Fibroblast of lung (primary cell): ENCODE measurements at regions not wholly inside any gene's neighbourhood (a gene's known extent, or its start where the extent isn't known, plus 50 kb on each side); places are given as distances from the start of the nearest gene placed in this dataset.

Source experiments
- DNase-seq, 2 donors: peaks; one replicate each; pipeline versions ENCODE4 v3.0.0 to v3.0.0-alpha.2; 2010; ENCODE audit warnings: low read depth in 2 of 2
- H2AFZ ChIP-seq: 2 replicates; pipeline ENCODE4 v1.5.1; 2012; ENCODE audit warnings: low read length, control low read depth, inconsistent platforms
- H3K27ac ChIP-seq: 2 replicates; pipeline ENCODE4 v1.5.1; 2011; ENCODE audit warnings: low read length, control low read depth; ENCODE audit not compliant: insufficient read depth
- H3K27me3 ChIP-seq: 2 replicates; pipeline ENCODE4 v1.5.1; 2011; ENCODE audit warnings: mild to moderate bottlenecking, low read length; ENCODE audit not compliant: control insufficient read depth, insufficient read depth
- H3K36me3 ChIP-seq: 2 replicates; pipeline ENCODE4 v1.5.1; 2011; ENCODE audit warnings: low read length; ENCODE audit not compliant: control insufficient read depth, insufficient read depth
- H3K4me1 ChIP-seq: 2 replicates; pipeline ENCODE4 v1.5.1; 2011; ENCODE audit warnings: low read length; ENCODE audit not compliant: control insufficient read depth, insufficient read depth; ENCODE audit errors: extremely low read depth
- H3K4me2 ChIP-seq: 2 replicates; pipeline ENCODE4 v1.5.1; 2011; ENCODE audit warnings: low read length, control low read depth; ENCODE audit not compliant: insufficient read depth; ENCODE audit errors: extremely low read depth
- H3K4me3 ChIP-seq, 4 experiments: fragments of 200-600 bp in 1 of 4; sonication (generic) in 1 of 4; replicated peaks in 1 of 4; 2 replicates each; pipeline ENCODE4 v1.5.1; 2011 to 2016; ENCODE audit warnings: low read length in 4 of 4, low read depth in 3 of 4, mild to moderate bottlenecking in 3 of 4, control low read depth in 2 of 4, inconsistent platforms in 1 of 4, mixed read lengths in 1 of 4; ENCODE audit not compliant: insufficient read depth in 1 of 4; ENCODE audit errors: control extremely low read depth in 1 of 4
- H3K79me2 ChIP-seq: 2 replicates; pipeline ENCODE4 v1.5.1; 2012; ENCODE audit warnings: mild to moderate bottlenecking, low read length, inconsistent platforms; ENCODE audit not compliant: control insufficient read depth, insufficient read depth
- H3K9ac ChIP-seq: 2 replicates; pipeline ENCODE4 v1.5.1; 2011; ENCODE audit warnings: mild to moderate bottlenecking, low read length, control low read depth; ENCODE audit not compliant: insufficient read depth
- H3K9me3 ChIP-seq: 2 replicates; pipeline ENCODE4 v1.5.1; 2012; ENCODE audit warnings: low read depth, low read length; ENCODE audit not compliant: control insufficient read depth, insufficient read depth
- H4K20me1 ChIP-seq: 2 replicates; pipeline ENCODE4 v1.5.1; 2011; ENCODE audit warnings: low read length; ENCODE audit not compliant: control insufficient read depth, insufficient read depth; ENCODE audit errors: extremely low read depth
- EZH2 ChIP-seq: IDR thresholded peaks from 2 replicates; pipeline ENCODE4 v1.5.1; 2012; ENCODE audit warnings: low read length, control low read depth, mild to moderate bottlenecking; ENCODE audit errors: missing control alignments
- TF ChIP-seq, protein P1 (sequence below), 2 donors: IDR thresholded peaks in 1 of 2; conservative IDR thresholded peaks in 1 of 2; 1 replicate in 1 of 2; 2 replicates in 1 of 2; pipeline ENCODE4 v1.5.1; 2011 to 2012; ENCODE audit warnings: low read length in 2 of 2, control low read depth in 1 of 2, inconsistent platforms in 1 of 2, low read depth in 1 of 2, mild to moderate bottlenecking in 1 of 2

GRCh38 chr15:93880358-93880757, 351.0 kb upstream of the MCTP2 start:
- no peak overlapping the region for H3K4me3 ChIP-seq
- H2AFZ ChIP-seq = no peak overlapping the region
- no peaks in the 10 kb centered on the region for H3K79me2 ChIP-seq
- no peak overlapping the region for H3K27ac ChIP-seq
- no peaks in the 10 kb centered on the region for H3K4me1 ChIP-seq
- no peaks in the 10 kb centered on the region for H3K27me3 ChIP-seq
- no peaks in the 10 kb centered on the region for H3K9me3 ChIP-seq
- H3K36me3 ChIP-seq = no peaks in the 10 kb centered on the region
- DNase-seq = no peak
- no peak overlapping the region for H3K4me2 ChIP-seq
- H3K9ac ChIP-seq = no peak overlapping the region
- TF ChIP-seq, protein P1, sequence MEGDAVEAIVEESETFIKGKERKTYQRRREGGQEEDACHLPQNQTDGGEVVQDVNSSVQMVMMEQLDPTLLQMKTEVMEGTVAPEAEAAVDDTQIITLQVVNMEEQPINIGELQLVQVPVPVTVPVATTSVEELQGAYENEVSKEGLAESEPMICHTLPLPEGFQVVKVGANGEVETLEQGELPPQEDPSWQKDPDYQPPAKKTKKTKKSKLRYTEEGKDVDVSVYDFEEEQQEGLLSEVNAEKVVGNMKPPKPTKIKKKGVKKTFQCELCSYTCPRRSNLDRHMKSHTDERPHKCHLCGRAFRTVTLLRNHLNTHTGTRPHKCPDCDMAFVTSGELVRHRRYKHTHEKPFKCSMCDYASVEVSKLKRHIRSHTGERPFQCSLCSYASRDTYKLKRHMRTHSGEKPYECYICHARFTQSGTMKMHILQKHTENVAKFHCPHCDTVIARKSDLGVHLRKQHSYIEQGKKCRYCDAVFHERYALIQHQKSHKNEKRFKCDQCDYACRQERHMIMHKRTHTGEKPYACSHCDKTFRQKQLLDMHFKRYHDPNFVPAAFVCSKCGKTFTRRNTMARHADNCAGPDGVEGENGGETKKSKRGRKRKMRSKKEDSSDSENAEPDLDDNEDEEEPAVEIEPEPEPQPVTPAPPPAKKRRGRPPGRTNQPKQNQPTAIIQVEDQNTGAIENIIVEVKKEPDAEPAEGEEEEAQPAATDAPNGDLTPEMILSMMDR (conservative IDR thresholded peaks at IDR 0.05 in 1 of 2, IDR thresholded peaks at IDR 0.05 in 1 of 2; ENCODE audit: low read depth in 1 of 2, low read length in 2 of 2) = no peak
- no peak for TF ChIP-seq EZH2
- no peaks in the 10 kb centered on the region for H4K20me1 ChIP-seq

DNA sequence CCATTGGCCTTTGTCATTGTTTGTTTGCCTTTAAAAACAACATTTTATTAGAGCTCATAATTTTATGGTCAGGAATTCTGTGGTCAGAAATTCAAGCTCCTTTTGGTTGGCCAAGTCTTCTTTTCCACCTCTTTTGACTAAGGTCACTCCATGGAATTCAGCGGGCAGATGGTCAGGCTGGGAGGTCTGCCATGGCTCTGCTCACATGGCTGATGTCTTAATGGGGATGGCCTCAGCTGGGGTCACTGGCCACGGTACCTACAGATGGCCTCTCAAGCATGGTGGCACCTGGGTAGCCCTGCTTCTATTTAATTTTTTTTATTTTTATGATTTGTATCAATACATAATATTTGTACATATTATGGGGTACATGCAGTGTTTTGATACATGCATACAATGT, 360.8 kb upstream of the MCTP2 start:
- H3K36me3 ChIP-seq = no peaks in the 10 kb centered on the region
- DNase-seq = no peak
- no peak overlapping the region for H3K4me2 ChIP-seq
- TF ChIP-seq, protein P1 (conservative IDR thresholded peaks at IDR 0.05 in 1 of 2, IDR thresholded peaks at IDR 0.05 in 1 of 2; ENCODE audit: low read depth in 1 of 2, low read length in 2 of 2) = no peak
- no peak for TF ChIP-seq EZH2
- H2AFZ ChIP-seq = no peak overlapping the region
- H3K79me2 ChIP-seq = no peaks in the 10 kb centered on the region
- no peaks in the 10 kb centered on the region for H3K27me3 ChIP-seq
- no peak overlapping the region for H3K27ac ChIP-seq
- no peaks in the 10 kb centered on the region for H3K9me3 ChIP-seq
- H4K20me1 ChIP-seq = no peaks in the 10 kb centered on the region
- no peak overlapping the region for H3K4me3 ChIP-seq
- no peaks in the 10 kb centered on the region for H3K4me1 ChIP-seq
- no peak overlapping the region for H3K9ac ChIP-seq

DNA sequence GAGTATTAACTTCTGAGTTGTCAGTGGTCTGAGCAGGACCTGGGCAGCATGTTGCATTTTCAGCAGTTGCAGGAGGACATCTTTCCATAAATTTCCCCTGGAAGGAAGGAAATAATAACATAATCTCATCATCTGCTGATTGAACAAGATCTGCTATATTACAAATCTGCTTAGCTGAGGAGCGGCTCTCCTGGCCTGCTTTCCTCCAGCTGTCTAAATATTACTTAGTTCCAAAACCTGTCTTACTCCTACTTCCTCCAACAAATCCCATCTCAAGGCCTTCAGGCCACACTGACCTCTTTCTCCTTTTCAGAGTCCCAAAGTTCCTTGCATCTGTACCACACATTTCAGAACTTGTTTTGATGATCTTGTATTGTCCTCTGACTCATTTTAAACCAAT, 364.4 kb upstream of the MCTP2 start:
- Histone ChIP-seq H3K4me2 (no peak overlapping the region), H3K9ac (no peak overlapping the region), H3K36me3 (no peaks in the 10 kb centered on the region), H3K27ac (no peak overlapping the region), H3K4me3 (no peak overlapping the region), H3K4me1 (no peaks in the 10 kb centered on the region), H3K9me3 (no peaks in the 10 kb centered on the region), H3K27me3 (no peaks in the 10 kb centered on the region), H3K79me2 (no peaks in the 10 kb centered on the region), H2AFZ (no peak overlapping the region), H4K20me1 (no peaks in the 10 kb centered on the region)
- no peak for TF ChIP-seq EZH2
- TF ChIP-seq, protein P1 (conservative IDR thresholded peaks at IDR 0.05 in 1 of 2, IDR thresholded peaks at IDR 0.05 in 1 of 2; ENCODE audit: low read depth in 1 of 2, low read length in 2 of 2) = no peak
- DNase-seq = no peak
